Body of pancreas (tissue), 4 donors: ENCODE measurements at regions not wholly inside any gene's neighbourhood (a gene's known extent, or its start where the extent isn't known, plus 50 kb on each side); places are given as distances from the start of the nearest gene placed in this dataset.

Source experiments
- POLR2A ChIP-seq, 3 donors: fragments of 450-650 bp; IDR thresholded peaks; one replicate each; pipeline ENCODE4 v1.6.1; 2016; ENCODE audit warnings: antibody characterized with exemption in 3 of 3, mild to moderate bottlenecking in 2 of 3
- TF ChIP-seq, protein P1 (sequence below), 7 experiments: fragments of 450-650 bp in 4 of 7; fragments of 200-600 bp in 3 of 7; sonication (generic) in 3 of 7; IDR thresholded peaks; one replicate each; pipeline ENCODE4 v1.5.1; 2016 to 2019; ENCODE audit warnings: antibody characterized with exemption in 7 of 7

DNA sequence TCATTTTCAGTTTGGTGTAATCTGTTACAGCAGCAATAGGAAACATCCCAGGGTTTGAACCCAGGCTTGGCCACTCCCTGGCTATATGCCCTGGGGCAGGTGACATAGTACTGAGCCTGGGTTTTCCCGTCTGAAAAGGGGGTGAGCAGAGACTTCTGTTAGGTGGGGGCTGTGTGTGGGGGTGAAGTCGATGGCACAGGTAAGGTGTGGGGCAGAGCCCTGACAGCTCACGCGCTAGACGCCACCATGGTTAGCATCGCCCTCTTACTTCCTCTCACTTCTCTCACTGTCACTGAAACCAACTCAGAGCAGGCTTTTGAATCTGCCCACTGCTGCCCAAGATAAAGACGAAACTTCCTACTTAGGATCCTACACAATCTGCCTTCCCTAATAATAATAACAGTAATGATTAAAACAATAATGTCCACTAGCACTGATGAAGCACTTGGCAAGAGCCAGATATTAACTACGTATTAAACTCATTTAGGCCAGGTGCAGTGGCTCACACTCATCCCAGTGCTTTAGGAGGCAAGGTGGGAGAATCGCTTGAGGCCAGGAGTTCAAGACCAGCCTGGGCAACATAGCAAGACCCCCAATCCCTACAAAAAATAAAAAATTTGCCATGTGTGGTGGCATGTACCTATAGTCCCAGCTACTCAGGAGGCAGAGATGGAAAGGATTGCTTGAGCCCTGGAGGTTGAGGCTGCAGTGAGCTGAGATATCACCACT lies 117.9 kb upstream of the PTPN1 start:
- TF ChIP-seq, protein P1, sequence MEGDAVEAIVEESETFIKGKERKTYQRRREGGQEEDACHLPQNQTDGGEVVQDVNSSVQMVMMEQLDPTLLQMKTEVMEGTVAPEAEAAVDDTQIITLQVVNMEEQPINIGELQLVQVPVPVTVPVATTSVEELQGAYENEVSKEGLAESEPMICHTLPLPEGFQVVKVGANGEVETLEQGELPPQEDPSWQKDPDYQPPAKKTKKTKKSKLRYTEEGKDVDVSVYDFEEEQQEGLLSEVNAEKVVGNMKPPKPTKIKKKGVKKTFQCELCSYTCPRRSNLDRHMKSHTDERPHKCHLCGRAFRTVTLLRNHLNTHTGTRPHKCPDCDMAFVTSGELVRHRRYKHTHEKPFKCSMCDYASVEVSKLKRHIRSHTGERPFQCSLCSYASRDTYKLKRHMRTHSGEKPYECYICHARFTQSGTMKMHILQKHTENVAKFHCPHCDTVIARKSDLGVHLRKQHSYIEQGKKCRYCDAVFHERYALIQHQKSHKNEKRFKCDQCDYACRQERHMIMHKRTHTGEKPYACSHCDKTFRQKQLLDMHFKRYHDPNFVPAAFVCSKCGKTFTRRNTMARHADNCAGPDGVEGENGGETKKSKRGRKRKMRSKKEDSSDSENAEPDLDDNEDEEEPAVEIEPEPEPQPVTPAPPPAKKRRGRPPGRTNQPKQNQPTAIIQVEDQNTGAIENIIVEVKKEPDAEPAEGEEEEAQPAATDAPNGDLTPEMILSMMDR (IDR thresholded peaks at IDR 0.05), result no peak
- no peak for TF ChIP-seq POLR2A (IDR thresholded peaks at IDR 0.05)
